ENCODE measurements at regions not wholly inside any gene's neighbourhood (a gene's known extent, or its start where the extent isn't known, plus 50 kb on each side); places are given as distances from the start of the nearest gene placed in this dataset.

DNA sequence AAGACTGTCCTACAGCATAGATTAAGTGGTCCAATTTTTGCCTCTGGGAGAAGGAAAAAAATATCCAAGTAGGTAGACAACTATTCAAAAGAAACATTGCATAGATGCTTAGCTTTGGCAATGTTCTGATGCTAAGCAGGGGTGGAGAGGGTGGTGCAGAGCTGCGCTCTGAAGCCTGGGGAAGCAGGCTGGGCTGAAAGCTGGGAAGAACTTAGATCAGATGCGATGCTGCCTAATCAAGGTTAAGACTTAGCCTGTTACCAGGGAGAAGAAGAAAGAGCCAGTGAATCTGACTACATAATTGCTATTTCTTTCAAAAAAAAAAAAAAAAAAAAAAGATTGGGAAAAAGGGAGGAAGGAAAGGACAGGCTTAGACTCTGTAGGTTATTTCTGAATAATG is 89.0 kb upstream of the SCOC start:
- DNase-seq (ENCODE audit: low read depth, low spot score), result no peak
- no peak overlapping the region for H3K27ac ChIP-seq

- H3K27ac ChIP-seq, result no peak overlapping the region
- DNase-seq (ENCODE audit: low read depth, low spot score), result no peak
These were observed 91.5 kb upstream of the SCOC start for GRCh38 chr4:140281828-140282552.

- no peak for DNase-seq (ENCODE audit: low read depth, low spot score)
- no peak overlapping the region for H3K27ac ChIP-seq
These were observed 95.9 kb upstream of the SCOC start for GRCh38 chr4:140277576-140277975.

- DNase-seq (ENCODE audit: low read depth, low spot score), result no peak
- no peak overlapping the region for H3K27ac ChIP-seq
These were observed 101.9 kb upstream of the SCOC start for GRCh38 chr4:140271553-140271952.

DNA sequence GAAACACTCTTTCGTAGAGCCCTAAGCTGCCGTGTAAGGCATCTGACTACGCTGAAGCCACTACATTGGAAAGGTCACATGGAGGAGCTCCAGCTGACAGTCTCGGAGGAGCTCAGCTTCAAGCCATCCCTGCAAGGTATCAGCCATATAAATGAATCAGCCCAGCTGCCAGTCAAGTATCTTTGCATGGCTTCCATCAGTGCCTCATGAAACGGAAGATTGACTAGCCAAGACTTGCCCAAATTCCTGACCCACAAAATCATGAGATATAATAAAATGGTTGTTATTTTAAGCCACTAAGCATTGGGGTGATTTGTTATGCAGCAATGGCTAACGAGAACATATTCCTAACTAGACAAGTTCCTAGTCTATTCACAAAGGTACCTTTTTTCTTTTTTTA is 104.1 kb upstream of the SCOC start:
- H3K27ac ChIP-seq, result no peak overlapping the region
- no peak for DNase-seq (ENCODE audit: low read depth, low spot score)

GRCh38 chr4:140268186-140268841 is 105.1 kb upstream of the SCOC start:
- no peak for DNase-seq (ENCODE audit: low read depth, low spot score)
- no peak overlapping the region for H3K27ac ChIP-seq

- no peak for DNase-seq (ENCODE audit: low read depth, low spot score)
- H3K27ac ChIP-seq, result no peak overlapping the region
These were observed 105.9 kb upstream of the SCOC start for GRCh38 chr4:140267576-140267975.

GRCh38 chr4:140266958-140267568 is 106.4 kb upstream of the SCOC start:
- no peak for DNase-seq (ENCODE audit: low read depth, low spot score)
- H3K27ac ChIP-seq, result no peak overlapping the region

DNA sequence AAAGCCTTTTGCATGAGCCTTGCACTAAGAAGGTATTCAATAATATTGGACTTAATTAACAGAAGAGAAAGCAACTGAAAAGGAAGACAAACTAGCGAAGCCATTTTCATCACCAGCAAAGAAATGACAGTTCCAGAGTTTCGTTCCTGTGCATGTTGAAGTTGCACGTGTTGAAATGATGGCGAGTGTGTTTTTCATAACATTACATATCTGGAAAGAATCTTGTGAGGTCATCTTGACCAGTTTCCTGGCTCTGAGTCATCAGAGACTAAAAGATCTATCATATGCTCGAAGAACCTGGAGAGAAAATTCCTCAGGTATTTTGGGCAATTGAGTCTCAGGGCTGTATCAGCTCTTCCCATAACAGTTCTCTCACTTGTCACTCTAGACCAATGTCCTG is 106.2 kb upstream of the MAML3 start:
- peak; percentile 50 for DNase-seq (ENCODE audit: low read depth, low spot score)
- H3K27ac ChIP-seq, result peak overlapping the region; percentile 18

- no peak for DNase-seq (ENCODE audit: low read depth, low spot score)
- no peak overlapping the region for H3K27ac ChIP-seq
These were observed 104.5 kb upstream of the MAML3 start for GRCh38 chr4:140258476-140258875.

DNA sequence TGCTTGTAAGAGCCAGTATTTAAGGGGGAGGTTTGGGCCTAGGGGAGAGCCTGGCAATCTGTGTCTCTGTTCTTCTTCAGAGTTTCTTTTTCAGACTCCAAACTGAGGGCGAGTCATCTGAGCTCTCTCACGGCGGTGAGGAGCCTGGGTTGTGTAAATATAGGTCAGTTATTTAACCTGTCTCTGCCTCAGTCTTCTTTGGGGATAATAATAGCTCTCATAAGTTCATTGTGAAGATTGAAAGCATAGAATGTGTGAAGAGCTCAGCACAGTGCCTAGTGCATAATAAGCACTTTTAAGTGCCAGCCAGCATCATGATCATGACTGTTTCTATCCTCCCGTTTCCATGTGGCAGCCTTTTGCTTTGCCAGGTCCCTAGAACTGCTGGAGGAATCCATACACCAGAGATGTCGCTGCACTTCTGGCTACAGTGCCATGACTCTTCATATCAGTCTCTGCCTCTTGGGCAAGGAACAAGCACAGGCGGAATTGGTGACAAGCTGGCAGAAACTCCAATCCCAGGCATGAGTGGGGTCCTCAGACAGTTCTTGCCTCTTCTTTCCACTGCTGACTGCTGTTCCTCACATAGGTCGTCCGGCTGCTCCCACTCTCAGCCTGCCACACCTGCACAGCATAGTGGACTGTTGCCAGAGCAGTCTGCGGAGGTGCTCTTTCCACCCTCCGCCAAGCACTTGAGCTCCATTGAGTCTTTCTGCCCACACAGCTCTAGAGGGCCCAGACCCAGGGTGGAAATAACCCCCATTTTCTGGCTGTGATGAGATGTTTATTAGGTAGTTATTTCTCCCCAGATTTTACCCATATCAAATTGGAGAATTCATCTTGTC is 103.7 kb upstream of the MAML3 start:
- DNase-seq (ENCODE audit: low read depth, low spot score), result no peak
- peak overlapping the region; percentile 27 for H3K27ac ChIP-seq

GRCh38 chr4:140256941-140257340 is 103.0 kb upstream of the MAML3 start:
- peak overlapping the region; percentile 27 for H3K27ac ChIP-seq
- DNase-seq (ENCODE audit: low read depth, low spot score), result no peak

- no peak for DNase-seq (ENCODE audit: low read depth, low spot score)
- H3K27ac ChIP-seq, result peak overlapping the region; percentile 27
These were observed 102.4 kb upstream of the MAML3 start for GRCh38 chr4:140256335-140256734.

- no peak overlapping the region for H3K27ac ChIP-seq
- no peak for DNase-seq (ENCODE audit: low read depth, low spot score)
These were observed 101.9 kb upstream of the MAML3 start for GRCh38 chr4:140255927-140256326.

DNA sequence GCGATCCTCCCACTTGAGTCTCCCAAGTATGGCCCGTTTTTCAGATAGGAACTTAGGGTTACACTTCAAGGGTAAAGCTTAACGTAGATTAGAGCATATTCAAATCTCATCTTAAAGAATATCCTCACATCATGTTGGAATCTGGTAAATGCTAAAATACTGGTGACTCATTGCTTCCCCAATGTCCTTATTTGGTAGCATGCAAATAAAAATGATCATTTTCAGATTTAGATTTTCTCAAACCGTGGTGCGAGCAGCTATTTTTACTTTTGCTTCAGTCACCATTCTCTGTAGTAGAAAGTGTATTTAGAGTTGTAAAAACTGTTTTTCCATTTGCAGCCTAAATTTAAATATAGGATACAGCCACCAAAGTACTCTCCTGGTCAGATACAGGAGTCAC is 101.5 kb upstream of the MAML3 start:
- DNase-seq (ENCODE audit: low read depth, low spot score), result no peak
- no peak overlapping the region for H3K27ac ChIP-seq

GRCh38 chr4:140254651-140255299 is 100.8 kb upstream of the MAML3 start:
- no peak for DNase-seq (ENCODE audit: low read depth, low spot score)
- H3K27ac ChIP-seq, result no peak overlapping the region

- DNase-seq (ENCODE audit: low read depth, low spot score), result no peak
- peak overlapping the region; percentile 52 for H3K27ac ChIP-seq
These were observed 99.6 kb upstream of the MAML3 start for GRCh38 chr4:140253556-140254027.

GRCh38 chr4:140252742-140253555 is 99.0 kb upstream of the MAML3 start:
- H3K27ac ChIP-seq, result peak overlapping the region; percentile 52
- DNase-seq (ENCODE audit: low read depth, low spot score), result no peak

DNA sequence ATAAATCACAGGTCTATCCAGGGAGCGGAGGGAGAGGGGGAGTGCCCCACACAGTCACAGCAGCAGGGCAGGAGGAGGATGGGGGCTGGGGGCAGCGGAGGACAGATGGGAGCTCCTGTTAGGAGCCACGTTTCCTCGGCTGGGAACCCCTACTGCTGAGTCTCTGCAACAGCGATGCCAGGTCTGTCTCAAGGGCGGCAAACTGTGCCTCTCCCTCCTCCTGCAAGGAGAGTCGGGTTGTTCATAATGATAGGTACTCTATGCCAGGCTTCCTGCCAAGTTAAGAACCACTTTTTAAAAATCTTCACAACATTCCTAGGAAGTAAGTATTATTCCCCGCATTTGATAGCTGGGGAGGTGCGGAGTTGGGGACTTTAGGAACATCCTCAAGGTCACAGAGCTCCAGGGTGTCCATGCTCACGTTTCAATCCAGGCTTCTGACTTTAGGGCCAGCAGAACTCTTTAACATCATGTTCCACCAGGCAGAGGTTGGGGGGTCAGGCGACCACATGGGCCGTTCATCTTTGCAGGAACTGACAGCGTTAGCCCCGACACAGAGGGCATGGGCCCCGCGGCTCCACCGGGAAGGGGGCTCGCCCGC is 98.3 kb upstream of the MAML3 start:
- peak overlapping the region; percentile 52 for H3K27ac ChIP-seq
- DNase-seq (ENCODE audit: low read depth, low spot score), result no peak
